ENCODE measurements at regions not wholly inside any gene's neighbourhood (a gene's known extent, or its start where the extent isn't known, plus 50 kb on each side); places are given as distances from the start of the nearest gene placed in this dataset.

DNA sequence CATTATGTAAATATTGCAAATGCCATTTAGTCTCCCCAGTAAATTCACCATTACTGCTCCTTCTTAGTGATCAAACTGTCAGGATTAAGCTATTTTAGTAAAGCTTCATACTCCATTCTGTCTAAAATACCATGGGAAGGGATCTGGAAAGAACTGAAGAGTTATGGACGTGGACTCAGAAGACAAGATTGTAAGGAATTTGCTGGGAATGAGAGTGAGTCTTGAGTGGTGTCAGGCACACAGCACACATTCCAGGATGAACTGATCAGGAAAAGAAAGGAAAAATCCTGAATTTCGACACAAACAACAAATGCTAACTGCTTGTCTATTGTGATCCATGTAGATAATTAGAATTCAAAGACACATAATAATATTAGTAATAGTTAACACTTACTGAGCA lies 311.0 kb downstream of the CENPC start:
- no peaks in the 10 kb centered on the region for H3K4me1 ChIP-seq (ENCODE audit: control insufficient read depth in 1 of 2, extremely low read depth in 1 of 2, insufficient read depth in 2 of 2, low read length in 2 of 2)
- Mint-ChIP-seq H3K9me3 (peaks cover 0 to 4% (median 0%) of the 10 kb centered on the region in 3 donors), H3K27me3 (no peaks in the 10 kb centered on the region), H3K4me1 (no peaks in the 10 kb centered on the region), H3K4me3 (no peak overlapping the region), H3K27ac (no peak overlapping the region), H3K36me3 (no peaks in the 10 kb centered on the region)
- no peaks in the 10 kb centered on the region for H3K9me3 ChIP-seq
- ChIA-PET POLR2A (no interaction called here), CTCF (no interaction called here)
- H3K27ac ChIP-seq (ENCODE audit: low read length): no peak overlapping the region
- no CpG with 5 or more reads among the region's 2 CpGs for WGBS (ENCODE audit: insufficient coverage)
- H3K36me3 ChIP-seq (ENCODE audit: control insufficient read depth in 2 of 2, extremely low read depth in 1 of 2, insufficient read depth in 1 of 2, low read length in 1 of 2): no peaks in the 10 kb centered on the region
- DNase-seq (no peak), ATAC-seq (replicated peaks in 1 of 4) (no peak)
- no peak overlapping the region for H3K4me3 ChIP-seq (ENCODE audit: control insufficient read depth in 1 of 2, extremely low read depth in 1 of 2, low read length in 1 of 2)
- H3K27me3 ChIP-seq (replicated peaks in 1 of 2; ENCODE audit: control insufficient read depth in 2 of 2, extremely low read depth in 1 of 2, insufficient read depth in 2 of 2, low read length in 1 of 2): no peaks in the 10 kb centered on the region

DNA sequence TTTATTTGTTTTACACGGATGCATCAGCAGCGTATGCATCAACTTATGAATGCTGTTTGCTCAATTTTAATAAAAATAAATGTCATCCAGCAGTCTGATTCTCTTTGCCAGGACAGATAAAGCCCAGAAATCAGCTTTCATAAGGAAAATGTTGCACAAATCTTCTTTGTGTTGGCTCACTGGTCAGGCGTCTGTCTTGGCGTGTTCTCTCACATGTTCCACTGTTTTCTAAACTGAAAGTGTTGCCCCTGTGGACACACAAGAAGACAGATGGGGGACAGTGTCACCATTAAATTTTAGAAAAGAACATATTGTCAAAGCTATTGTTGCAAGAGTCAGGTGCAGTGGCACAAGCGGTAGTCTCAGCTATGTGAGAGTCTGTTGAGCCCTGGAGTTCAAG lies 316.2 kb downstream of the CENPC start:
- no peak overlapping the region for H3K4me3 Mint-ChIP-seq
- ATAC-seq (replicated peaks in 1 of 4) (no peak), DNase-seq (no peak)
- ChIA-PET POLR2A (no interaction called here), CTCF (no interaction called here)
- H3K9me3 ChIP-seq: no peaks in the 10 kb centered on the region
- no peaks in the 10 kb centered on the region for H3K4me1 ChIP-seq (ENCODE audit: control insufficient read depth in 1 of 2, extremely low read depth in 1 of 2, insufficient read depth in 2 of 2, low read length in 2 of 2)
- H3K27me3 Mint-ChIP-seq: no peaks in the 10 kb centered on the region
- no peaks in the 10 kb centered on the region for H3K4me1 Mint-ChIP-seq
- H3K27ac ChIP-seq (ENCODE audit: low read length): no peak overlapping the region
- 78% methylated on average over 4 of the region's 5 CpGs for WGBS (ENCODE audit: insufficient coverage)
- no peak overlapping the region for H3K4me3 ChIP-seq (ENCODE audit: control insufficient read depth in 1 of 2, extremely low read depth in 1 of 2, low read length in 1 of 2)
- no peaks in the 10 kb centered on the region for H3K36me3 Mint-ChIP-seq
- peaks cover 0 to 3% (median 2%) of the 10 kb centered on the region in 3 donors for H3K9me3 Mint-ChIP-seq
- H3K36me3 ChIP-seq (ENCODE audit: control insufficient read depth in 2 of 2, extremely low read depth in 1 of 2, insufficient read depth in 1 of 2, low read length in 1 of 2): no peaks in the 10 kb centered on the region
- H3K27ac Mint-ChIP-seq: no peak overlapping the region
- no peaks in the 10 kb centered on the region for H3K27me3 ChIP-seq (replicated peaks in 1 of 2; ENCODE audit: control insufficient read depth in 2 of 2, extremely low read depth in 1 of 2, insufficient read depth in 2 of 2, low read length in 1 of 2)

DNA sequence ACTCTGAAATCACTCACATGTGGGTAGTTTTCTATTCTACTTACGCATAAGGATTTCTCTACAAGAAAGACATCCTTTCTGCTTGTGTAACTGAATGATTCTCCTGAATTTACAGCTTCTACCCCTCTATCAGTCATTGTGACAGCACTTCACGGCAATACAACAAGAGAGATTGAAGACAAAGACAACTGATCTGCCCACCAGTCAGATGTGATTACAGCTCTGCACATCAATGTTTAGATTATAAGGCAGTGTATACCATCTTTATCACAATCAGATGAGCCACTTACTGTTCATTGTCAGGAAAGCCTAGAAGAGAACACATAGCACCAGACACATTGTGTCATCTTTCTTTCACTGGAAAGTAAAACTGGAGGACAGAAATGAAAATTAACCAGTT lies 324.4 kb downstream of the CENPC start:
- no peak for ATAC-seq (replicated peaks in 1 of 4)
- H3K4me3 Mint-ChIP-seq: no peak overlapping the region
- no peaks in the 10 kb centered on the region for H3K9me3 ChIP-seq

DNA sequence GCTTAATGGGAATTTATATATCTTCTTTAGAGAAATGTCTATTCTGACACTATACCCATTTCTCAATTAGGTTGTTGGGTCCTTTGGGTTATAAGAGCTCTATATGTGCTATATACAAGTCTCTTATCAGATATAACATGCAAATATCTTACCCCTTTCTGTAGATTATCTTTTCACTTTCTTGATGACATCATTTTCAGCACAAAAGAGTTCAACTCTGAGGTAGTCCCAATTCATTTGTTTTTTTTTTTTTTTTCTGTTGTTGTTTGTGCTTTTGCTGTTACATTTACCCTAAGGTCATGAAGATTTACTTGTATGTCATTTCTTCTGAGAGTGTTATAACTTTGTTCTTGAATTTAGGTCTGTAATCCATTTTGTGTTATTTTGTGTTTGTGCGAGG lies 326.4 kb downstream of the CENPC start:
- H3K27me3 Mint-ChIP-seq: peaks cover 0 to 4% of the 10 kb centered on the region in 2 donors
- Histone ChIP-seq H3K4me1 (ENCODE audit: control insufficient read depth in 1 of 2, extremely low read depth in 1 of 2, insufficient read depth in 2 of 2, low read length in 2 of 2) (no peaks in the 10 kb centered on the region), H3K27me3 (replicated peaks in 1 of 2; ENCODE audit: control insufficient read depth in 2 of 2, extremely low read depth in 1 of 2, insufficient read depth in 2 of 2, low read length in 1 of 2) (no peaks in the 10 kb centered on the region), H3K36me3 (ENCODE audit: control insufficient read depth in 2 of 2, extremely low read depth in 1 of 2, insufficient read depth in 1 of 2, low read length in 1 of 2) (no peaks in the 10 kb centered on the region), H3K27ac (ENCODE audit: low read length) (no peak overlapping the region), H3K4me3 (ENCODE audit: control insufficient read depth in 1 of 2, extremely low read depth in 1 of 2, low read length in 1 of 2) (no peak overlapping the region), H3K9me3 (no peaks in the 10 kb centered on the region)
- no CpG with 5 or more reads among the region's 1 CpG for WGBS (ENCODE audit: insufficient coverage)
- DNase-seq (no peak), ATAC-seq (replicated peaks in 1 of 4) (no peak)
- H3K4me1 Mint-ChIP-seq: no peaks in the 10 kb centered on the region
- CTCF ChIA-PET: no interaction called here
- H3K4me3 Mint-ChIP-seq: no peak overlapping the region
- H3K27ac Mint-ChIP-seq: no peak overlapping the region
- no peaks in the 10 kb centered on the region for H3K36me3 Mint-ChIP-seq
- POLR2A ChIA-PET: no interaction called here
- H3K9me3 Mint-ChIP-seq: peaks cover 0 to 3% (median 0%) of the 10 kb centered on the region in 3 donors

More for the DNA sequence above, 324.4 kb downstream of the CENPC start:
- H3K27ac ChIP-seq (ENCODE audit: low read length): no peak overlapping the region
- no peaks in the 10 kb centered on the region for H3K36me3 Mint-ChIP-seq
- no peaks in the 10 kb centered on the region for H3K4me1 Mint-ChIP-seq
- no peaks in the 10 kb centered on the region for H3K27me3 ChIP-seq (replicated peaks in 1 of 2; ENCODE audit: control insufficient read depth in 2 of 2, extremely low read depth in 1 of 2, insufficient read depth in 2 of 2, low read length in 1 of 2)
- peaks cover 0 to 4% of the 10 kb centered on the region in 2 donors for H3K27me3 Mint-ChIP-seq
- no peaks in the 10 kb centered on the region for H3K4me1 ChIP-seq (ENCODE audit: control insufficient read depth in 1 of 2, extremely low read depth in 1 of 2, insufficient read depth in 2 of 2, low read length in 2 of 2)
- no peak overlapping the region for H3K27ac Mint-ChIP-seq
- no peaks in the 10 kb centered on the region for H3K36me3 ChIP-seq (ENCODE audit: control insufficient read depth in 2 of 2, extremely low read depth in 1 of 2, insufficient read depth in 1 of 2, low read length in 1 of 2)
- CTCF ChIA-PET: no interaction called here
- no peak overlapping the region for H3K4me3 ChIP-seq (ENCODE audit: control insufficient read depth in 1 of 2, extremely low read depth in 1 of 2, low read length in 1 of 2)
- POLR2A ChIA-PET: no interaction called here
- DNase-seq: no peak
- no peaks in the 10 kb centered on the region for H3K9me3 Mint-ChIP-seq
- WGBS (ENCODE audit: insufficient coverage): no CpG with 5 or more reads among the region's 2 CpGs

DNA sequence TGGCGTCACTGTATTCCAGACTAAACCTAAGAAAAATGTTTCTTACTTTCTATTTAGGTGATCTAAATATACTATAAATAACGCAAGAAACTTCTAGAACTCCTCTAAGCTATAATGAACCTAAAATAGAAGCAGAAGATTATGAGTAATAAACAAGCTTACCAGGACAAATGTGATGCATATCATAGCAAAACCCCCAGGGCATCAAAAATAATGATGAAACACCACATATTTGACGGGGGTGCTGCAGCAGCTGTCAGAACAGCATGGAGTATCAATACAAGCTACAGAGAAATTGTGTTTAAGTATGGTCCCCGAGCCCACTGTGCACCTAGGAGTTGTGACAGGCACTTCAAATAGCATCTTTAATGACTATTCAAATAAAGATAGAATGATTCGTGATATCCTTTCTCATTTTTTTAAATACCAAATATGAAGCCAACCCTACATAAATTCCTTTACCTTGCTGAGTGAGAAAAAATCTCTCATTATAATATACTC lies 337.3 kb downstream of the CENPC start:
- ChIA-PET CTCF (no interaction called here), POLR2A (no interaction called here)
- H3K9me3 Mint-ChIP-seq: no peaks in the 10 kb centered on the region
- H3K36me3 ChIP-seq (ENCODE audit: control insufficient read depth in 2 of 2, extremely low read depth in 1 of 2, insufficient read depth in 1 of 2, low read length in 1 of 2): no peaks in the 10 kb centered on the region
- H3K36me3 Mint-ChIP-seq: no peaks in the 10 kb centered on the region
- no peak overlapping the region for H3K4me3 Mint-ChIP-seq
- no peak overlapping the region for H3K4me3 ChIP-seq (ENCODE audit: control insufficient read depth in 1 of 2, extremely low read depth in 1 of 2, low read length in 1 of 2)
- no peak for DNase-seq
- no peak overlapping the region for H3K27ac ChIP-seq (ENCODE audit: low read length)
- no CpG with 5 or more reads among the region's 5 CpGs for WGBS (ENCODE audit: insufficient coverage)
- H3K27me3 Mint-ChIP-seq: no peaks in the 10 kb centered on the region
- H3K4me1 ChIP-seq (ENCODE audit: control insufficient read depth in 1 of 2, extremely low read depth in 1 of 2, insufficient read depth in 2 of 2, low read length in 2 of 2): no peaks in the 10 kb centered on the region
- H3K9me3 ChIP-seq: no peaks in the 10 kb centered on the region
- no peaks in the 10 kb centered on the region for H3K27me3 ChIP-seq (replicated peaks in 1 of 2; ENCODE audit: control insufficient read depth in 2 of 2, extremely low read depth in 1 of 2, insufficient read depth in 2 of 2, low read length in 1 of 2)
- ATAC-seq (replicated peaks in 1 of 4): no peak
- H3K27ac Mint-ChIP-seq: no peak overlapping the region
- H3K4me1 Mint-ChIP-seq: no peaks in the 10 kb centered on the region

DNA sequence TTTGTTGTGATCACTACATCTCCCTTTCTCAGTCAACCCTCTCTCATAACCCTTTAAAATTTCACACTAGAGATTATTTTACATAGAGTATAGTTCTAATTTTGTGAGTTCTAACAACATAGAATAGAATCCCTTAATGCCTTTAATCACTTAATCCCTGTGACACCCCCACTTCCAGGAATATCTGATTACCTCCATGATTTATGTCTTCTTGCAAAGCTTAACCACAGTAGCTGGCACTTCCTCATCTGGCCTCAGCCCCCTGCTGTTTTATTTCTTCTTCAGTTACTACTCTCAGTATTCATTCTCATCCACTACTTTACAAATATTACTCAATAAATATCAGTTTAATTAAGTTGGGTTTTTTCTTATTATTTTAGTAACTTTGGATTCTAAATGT lies 340.9 kb downstream of the CENPC start:
- no peak overlapping the region for H3K27ac Mint-ChIP-seq
- Histone ChIP-seq H3K27ac (ENCODE audit: low read length) (no peak overlapping the region), H3K4me1 (ENCODE audit: control insufficient read depth in 1 of 2, extremely low read depth in 1 of 2, insufficient read depth in 2 of 2, low read length in 2 of 2) (no peaks in the 10 kb centered on the region), H3K36me3 (ENCODE audit: control insufficient read depth in 2 of 2, extremely low read depth in 1 of 2, insufficient read depth in 1 of 2, low read length in 1 of 2) (no peaks in the 10 kb centered on the region), H3K4me3 (ENCODE audit: control insufficient read depth in 1 of 2, extremely low read depth in 1 of 2, low read length in 1 of 2) (no peak overlapping the region), H3K9me3 (no peaks in the 10 kb centered on the region), H3K27me3 (replicated peaks in 1 of 2; ENCODE audit: control insufficient read depth in 2 of 2, extremely low read depth in 1 of 2, insufficient read depth in 2 of 2, low read length in 1 of 2) (no peaks in the 10 kb centered on the region)
- no peaks in the 10 kb centered on the region for H3K27me3 Mint-ChIP-seq
- no peaks in the 10 kb centered on the region for H3K4me1 Mint-ChIP-seq
- H3K4me3 Mint-ChIP-seq: no peak overlapping the region
- H3K36me3 Mint-ChIP-seq: no peaks in the 10 kb centered on the region
- ChIA-PET CTCF (no interaction called here), POLR2A (no interaction called here)
- ATAC-seq (replicated peaks in 1 of 4): no peak
- no peak for DNase-seq
- H3K9me3 Mint-ChIP-seq: peaks cover 0 to 4% (median 0%) of the 10 kb centered on the region in 3 donors

DNA sequence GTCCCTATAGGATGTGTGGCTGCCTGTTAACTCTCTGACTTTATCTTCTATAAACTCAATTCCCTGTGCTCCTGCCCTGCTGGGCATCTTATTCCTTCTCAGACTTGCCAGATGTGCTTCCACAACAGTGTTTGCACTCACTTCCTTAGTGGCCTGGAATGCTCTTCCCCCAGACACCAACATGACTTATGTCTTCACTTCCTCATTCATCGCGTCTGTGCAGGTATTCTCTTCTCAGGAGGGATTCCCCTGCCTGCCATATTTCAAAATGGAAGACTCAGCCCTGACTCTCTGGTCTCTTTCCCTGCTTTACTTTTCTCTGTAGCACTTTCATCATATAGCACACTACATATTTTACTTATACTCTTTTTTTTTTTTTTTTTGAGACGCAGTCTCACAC lies 344.0 kb downstream of the CENPC start:
- Mint-ChIP-seq H3K9me3 (peaks cover 0 to 4% (median 2%) of the 10 kb centered on the region in 3 donors), H3K36me3 (no peaks in the 10 kb centered on the region), H3K27me3 (no peaks in the 10 kb centered on the region), H3K27ac (no peak overlapping the region), H3K4me3 (no peak overlapping the region), H3K4me1 (no peaks in the 10 kb centered on the region)
- POLR2A ChIA-PET: no interaction called here
- Histone ChIP-seq H3K27ac (ENCODE audit: low read length) (no peak overlapping the region), H3K9me3 (no peaks in the 10 kb centered on the region), H3K27me3 (replicated peaks in 1 of 2; ENCODE audit: control insufficient read depth in 2 of 2, extremely low read depth in 1 of 2, insufficient read depth in 2 of 2, low read length in 1 of 2) (no peaks in the 10 kb centered on the region), H3K36me3 (ENCODE audit: control insufficient read depth in 2 of 2, extremely low read depth in 1 of 2, insufficient read depth in 1 of 2, low read length in 1 of 2) (no peaks in the 10 kb centered on the region), H3K4me3 (ENCODE audit: control insufficient read depth in 1 of 2, extremely low read depth in 1 of 2, low read length in 1 of 2) (no peak overlapping the region), H3K4me1 (ENCODE audit: control insufficient read depth in 1 of 2, extremely low read depth in 1 of 2, insufficient read depth in 2 of 2, low read length in 2 of 2) (no peaks in the 10 kb centered on the region)
- no peak for ATAC-seq (replicated peaks in 1 of 4)
- no peak for DNase-seq
- CTCF ChIA-PET: no interaction called here
- WGBS (ENCODE audit: insufficient coverage): 39% methylated on average over 2 of the region's 3 CpGs
